Lower lobe of right lung (tissue), 2 donors: ENCODE measurements at regions not wholly inside any gene's neighbourhood (a gene's known extent, or its start where the extent isn't known, plus 50 kb on each side); places are given as distances from the start of the nearest gene placed in this dataset.

Source experiments
- ATAC-seq, 2 donors: fragments of 200-7000 bp; cut with Tn5 transposase; one replicate each; pipeline ENCODE4 v1.9.1; 2020 to 2022; ENCODE audit warnings: mild to moderate bottlenecking in 2 of 2, moderate library complexity in 2 of 2
- DNase-seq: peaks from one replicate; pipeline ENCODE4 v3.0.0-alpha.2; 2020
- H3K27ac ChIP-seq: fragments of 200-600 bp; one replicate; pipeline ENCODE4 v1.8.0; 2022
- H3K27me3 ChIP-seq: fragments of 200-600 bp; one replicate; pipeline ENCODE4 v1.8.0; 2022; ENCODE audit warnings: low read depth
- H3K36me3 ChIP-seq: fragments of 200-600 bp; one replicate; pipeline ENCODE4 v1.8.0; 2022; ENCODE audit warnings: mild to moderate bottlenecking
- H3K4me1 ChIP-seq: fragments of 200-600 bp; one replicate; pipeline ENCODE4 v1.8.0; 2022
- H3K4me3 ChIP-seq: fragments of 200-600 bp; one replicate; pipeline ENCODE4 v1.8.0; 2022; ENCODE audit warnings: mild to moderate bottlenecking
- H3K9me3 ChIP-seq: fragments of 200-600 bp; one replicate; pipeline ENCODE4 v1.8.0; 2022
- intact Hi-C: fragments of 100-400 bp; cut with DNase I; formaldehyde crosslinking; loops from one replicate; pipeline ENCODE4 v1.11.0; 2022
- TF ChIP-seq, protein P1 (sequence below): fragments of 200-600 bp; IDR thresholded peaks from one replicate; pipeline ENCODE4 v1.8.0; 2022; ENCODE audit warnings: antibody characterized with exemption, mild to moderate bottlenecking
- donor health status: DM: no; HTN: yes; CAD: no; lungs with severe emphysema.

DNA sequence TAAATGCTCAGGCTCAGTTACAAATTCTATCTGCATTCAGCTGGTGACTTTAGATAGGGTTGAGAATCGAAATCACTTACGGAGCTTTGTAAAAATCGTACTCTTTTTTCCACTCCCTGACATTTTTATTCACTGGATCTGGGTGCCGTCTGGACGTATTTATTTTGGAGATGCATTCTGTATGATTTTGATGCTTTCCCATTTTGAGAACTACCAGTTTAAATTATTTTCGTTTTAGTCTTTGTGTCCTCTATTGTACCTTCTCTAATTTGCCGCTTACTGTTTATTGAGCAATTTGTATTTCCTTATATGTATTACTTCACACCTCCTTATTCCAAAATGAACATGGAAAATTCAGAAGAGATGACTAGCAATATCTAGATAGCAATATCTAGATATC lies 96.2 kb downstream of the FASLG start:
- TF ChIP-seq, protein P1, sequence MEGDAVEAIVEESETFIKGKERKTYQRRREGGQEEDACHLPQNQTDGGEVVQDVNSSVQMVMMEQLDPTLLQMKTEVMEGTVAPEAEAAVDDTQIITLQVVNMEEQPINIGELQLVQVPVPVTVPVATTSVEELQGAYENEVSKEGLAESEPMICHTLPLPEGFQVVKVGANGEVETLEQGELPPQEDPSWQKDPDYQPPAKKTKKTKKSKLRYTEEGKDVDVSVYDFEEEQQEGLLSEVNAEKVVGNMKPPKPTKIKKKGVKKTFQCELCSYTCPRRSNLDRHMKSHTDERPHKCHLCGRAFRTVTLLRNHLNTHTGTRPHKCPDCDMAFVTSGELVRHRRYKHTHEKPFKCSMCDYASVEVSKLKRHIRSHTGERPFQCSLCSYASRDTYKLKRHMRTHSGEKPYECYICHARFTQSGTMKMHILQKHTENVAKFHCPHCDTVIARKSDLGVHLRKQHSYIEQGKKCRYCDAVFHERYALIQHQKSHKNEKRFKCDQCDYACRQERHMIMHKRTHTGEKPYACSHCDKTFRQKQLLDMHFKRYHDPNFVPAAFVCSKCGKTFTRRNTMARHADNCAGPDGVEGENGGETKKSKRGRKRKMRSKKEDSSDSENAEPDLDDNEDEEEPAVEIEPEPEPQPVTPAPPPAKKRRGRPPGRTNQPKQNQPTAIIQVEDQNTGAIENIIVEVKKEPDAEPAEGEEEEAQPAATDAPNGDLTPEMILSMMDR = no peak
- H3K4me3 ChIP-seq = no peak overlapping the region
- ATAC-seq = no peak

DNA sequence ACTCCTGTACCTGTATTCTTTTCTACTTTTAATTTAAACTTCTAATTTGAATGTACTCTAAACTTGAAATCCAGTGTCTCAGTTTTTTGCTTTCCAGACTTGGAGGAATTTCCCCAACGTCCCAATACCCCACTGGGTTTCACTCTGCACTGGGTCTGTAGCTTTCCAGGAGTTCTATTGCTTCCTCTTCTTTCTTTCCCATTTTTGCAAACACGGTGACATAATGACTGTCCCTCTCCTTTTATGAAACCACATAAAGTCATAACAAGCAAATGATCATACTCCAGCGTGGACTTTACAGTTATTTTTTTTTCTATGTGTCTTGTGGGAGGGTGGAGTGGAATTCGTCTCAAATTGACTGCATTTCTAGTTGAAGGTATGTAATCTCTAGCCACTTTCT lies 97.1 kb downstream of the FASLG start:
- Histone ChIP-seq H3K27ac (no peak overlapping the region), H3K4me1 (no peaks in the 10 kb centered on the region), H3K27me3 (no peaks in the 10 kb centered on the region), H3K4me3 (no peak overlapping the region), H3K9me3 (no peaks in the 10 kb centered on the region), H3K36me3 (no peaks in the 10 kb centered on the region)
- TF ChIP-seq, protein P1 = no peak
- intact Hi-C loops = no loop called here
- no peak for DNase-seq
- ATAC-seq = no peak

More for the DNA sequence above, 96.2 kb downstream of the FASLG start:
- Histone ChIP-seq H3K36me3 (no peaks in the 10 kb centered on the region), H3K27ac (no peak overlapping the region), H3K9me3 (no peaks in the 10 kb centered on the region), H3K4me1 (no peaks in the 10 kb centered on the region), H3K27me3 (no peaks in the 10 kb centered on the region)
- intact Hi-C loops = no loop called here
- DNase-seq = no peak

DNA sequence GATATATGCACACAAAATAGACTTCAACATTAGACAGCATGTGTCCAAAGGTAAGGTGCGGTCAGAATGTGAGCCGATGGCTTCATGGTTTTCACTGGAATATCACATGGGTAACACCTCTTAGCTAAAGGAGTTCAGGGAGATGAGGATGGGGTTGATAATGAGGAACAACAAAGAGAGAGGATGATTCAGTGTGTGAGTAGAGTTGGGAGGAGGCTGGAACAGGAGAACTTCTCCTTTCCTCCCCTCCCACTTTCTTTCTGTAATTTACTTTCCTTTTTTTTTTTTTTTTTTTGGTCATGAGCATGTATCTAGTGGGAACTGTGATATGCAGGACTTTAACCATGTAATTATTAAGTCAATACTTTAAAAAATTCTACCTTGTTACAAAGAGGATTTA lies 99.4 kb downstream of the FASLG start:
- ATAC-seq (peak in 1 of 2 donors; percentile 43), DNase-seq (no peak)
- TF ChIP-seq, protein P1 = no peak
- Histone ChIP-seq H3K9me3 (no peaks in the 10 kb centered on the region), H3K27me3 (no peaks in the 10 kb centered on the region), H3K4me1 (no peaks in the 10 kb centered on the region), H3K27ac (no peak overlapping the region), H3K4me3 (no peak overlapping the region), H3K36me3 (no peaks in the 10 kb centered on the region)
- intact Hi-C loops = no loop called here

DNA sequence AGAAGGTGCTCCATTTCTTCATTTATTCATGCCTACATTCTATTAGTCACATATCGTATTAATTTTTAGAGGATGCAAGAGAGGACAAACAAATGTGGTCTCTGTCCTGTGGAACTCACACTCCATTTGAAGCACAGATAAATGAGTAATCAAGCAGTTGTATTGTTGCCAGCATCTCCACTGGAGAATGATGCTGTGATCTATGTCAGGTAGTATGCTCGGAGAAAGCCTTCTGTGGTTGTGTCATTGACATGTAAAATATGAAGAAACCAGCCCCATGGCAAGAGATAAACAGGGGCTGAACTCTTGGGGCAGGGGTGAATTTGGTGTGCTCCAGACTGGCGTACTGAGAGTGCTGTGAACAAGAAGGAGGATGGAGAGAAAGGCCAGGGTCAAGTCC lies 101.2 kb downstream of the FASLG start:
- H3K27me3 ChIP-seq = no peaks in the 10 kb centered on the region
- ATAC-seq (no peak), DNase-seq (no peak)
- H3K4me3 ChIP-seq = no peak overlapping the region
- H3K36me3 ChIP-seq = no peaks in the 10 kb centered on the region
- H3K4me1 ChIP-seq = no peaks in the 10 kb centered on the region
- intact Hi-C loops = no loop called here
- H3K27ac ChIP-seq = no peak overlapping the region
- H3K9me3 ChIP-seq = no peaks in the 10 kb centered on the region
- TF ChIP-seq, protein P1 = no peak

DNA sequence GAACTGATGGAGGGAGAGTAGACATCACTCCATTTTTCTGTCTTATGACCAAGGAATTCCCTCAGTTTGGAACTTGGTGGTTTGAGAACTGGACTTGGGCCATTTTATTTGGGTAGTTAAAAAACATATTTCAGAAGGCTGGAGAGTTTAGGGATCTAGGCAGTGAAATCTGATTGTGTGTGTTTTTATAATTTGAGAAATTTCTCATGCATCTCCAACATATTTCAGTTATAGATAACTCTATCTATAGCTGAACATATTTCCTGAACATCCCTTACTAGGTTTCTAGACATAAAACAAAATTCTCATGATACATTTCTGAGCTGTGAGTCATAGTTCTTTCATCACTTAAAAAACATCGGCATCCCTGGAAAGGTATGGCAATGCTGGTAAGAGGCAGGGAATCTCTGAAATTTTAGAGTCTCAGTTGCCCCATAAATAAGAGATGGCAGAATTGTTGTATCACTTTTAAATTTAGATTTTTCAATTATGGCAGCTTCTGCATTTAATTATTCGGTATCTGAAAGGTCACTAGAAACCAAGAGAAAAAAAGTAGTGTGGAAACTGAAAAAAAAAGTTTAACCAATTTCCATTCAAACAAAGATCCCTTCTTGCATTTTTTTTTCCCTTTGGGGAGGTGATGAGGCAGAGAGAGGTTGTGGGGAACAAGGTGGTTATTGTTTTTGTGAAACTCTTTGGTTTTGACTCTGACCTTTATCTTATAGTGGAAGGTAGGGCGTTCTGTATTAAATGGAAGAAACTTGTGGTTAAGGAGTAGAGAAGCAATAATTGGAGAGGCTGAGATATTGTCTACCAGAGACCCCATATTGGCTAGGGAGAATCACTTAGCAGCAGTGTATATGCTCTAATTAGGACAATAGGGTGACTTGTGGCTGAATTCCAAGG lies 102.9 kb downstream of the FASLG start:
- TF ChIP-seq, protein P1 = no peak
- ATAC-seq (no peak), DNase-seq (no peak)
- no peak overlapping the region for H3K27ac ChIP-seq
- H3K9me3 ChIP-seq = no peaks in the 10 kb centered on the region
- no peaks in the 10 kb centered on the region for H3K4me1 ChIP-seq
- intact Hi-C loops = no loop called here
- H3K4me3 ChIP-seq = no peak overlapping the region
- H3K36me3 ChIP-seq = no peaks in the 10 kb centered on the region
- H3K27me3 ChIP-seq = no peaks in the 10 kb centered on the region
